ENCODE measurements at regions not wholly inside any gene's neighbourhood (a gene's known extent, or its start where the extent isn't known, plus 50 kb on each side); places are given as distances from the start of the nearest gene placed in this dataset.

DNA sequence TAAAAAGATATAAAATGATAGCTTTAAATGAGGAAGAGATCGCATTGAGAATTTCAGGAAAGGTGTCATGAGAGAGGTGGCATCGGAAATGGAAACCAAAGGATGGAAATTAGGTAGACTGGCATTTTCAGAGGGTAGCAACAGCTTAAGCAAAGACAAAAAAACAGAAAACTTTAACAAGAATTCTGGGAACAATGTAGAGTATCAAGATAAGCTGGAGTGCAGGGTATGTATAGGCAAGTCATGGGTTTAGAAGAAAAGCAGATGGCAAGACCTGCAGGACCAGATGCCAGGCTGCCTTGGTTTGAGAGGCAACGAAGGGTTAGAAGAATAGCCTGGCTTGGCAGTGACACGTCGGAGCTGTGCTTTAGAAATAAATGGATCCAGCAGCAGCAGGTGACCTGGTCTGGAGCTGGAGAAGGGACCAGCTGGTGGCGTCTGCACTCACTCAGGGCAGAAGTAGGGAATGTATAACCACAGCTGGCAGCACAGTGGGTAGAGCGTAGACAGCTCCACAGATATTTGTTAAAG lies 149.4 kb upstream of the TIAM1 start:
- H3K9me3 ChIP-seq = peaks cover 3% of the 10 kb centered on the region; the same call in 1 of the 2 replicates
- H3K36me3 ChIP-seq = no peaks in the 10 kb centered on the region
- H3K27me3 ChIP-seq = no peaks in the 10 kb centered on the region
- no peak for DNase-seq
- no peak overlapping the region for H3K4me3 ChIP-seq

DNA sequence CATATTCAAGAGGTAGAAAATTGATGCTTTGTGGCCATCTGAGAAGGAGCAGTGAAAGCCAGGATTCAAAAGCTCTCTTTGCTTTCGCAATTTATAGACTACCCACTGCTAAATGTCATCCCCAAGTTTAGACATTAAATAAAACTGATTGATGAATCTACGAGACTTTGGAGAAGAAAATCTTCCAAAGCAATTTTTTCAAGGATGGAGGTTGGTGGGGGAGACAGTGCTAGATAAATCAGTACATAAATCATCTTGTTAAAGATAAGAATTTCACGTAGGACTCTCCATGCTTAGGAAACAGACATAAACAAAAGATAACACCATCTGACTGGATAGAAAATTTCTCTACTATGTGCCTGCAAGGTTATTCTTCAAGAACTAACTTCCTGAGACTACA lies 147.6 kb upstream of the TIAM1 start:
- H3K9me3 ChIP-seq = peaks cover 3% of the 10 kb centered on the region; the same call in 1 of the 2 replicates
- no peak overlapping the region for H3K4me3 ChIP-seq
- H3K27me3 ChIP-seq = no peaks in the 10 kb centered on the region
- H3K36me3 ChIP-seq = no peaks in the 10 kb centered on the region
- DNase-seq = no peak

GRCh38 chr21:31490443-31490842 lies 146.4 kb upstream of the TIAM1 start:
- Histone ChIP-seq H3K36me3 (no peaks in the 10 kb centered on the region), H3K9me3 (peaks cover 3% of the 10 kb centered on the region; the same call in 1 of the 2 replicates), H3K4me3 (no peak overlapping the region), H3K27me3 (no peaks in the 10 kb centered on the region)
- peak; percentile 9 for DNase-seq

DNA sequence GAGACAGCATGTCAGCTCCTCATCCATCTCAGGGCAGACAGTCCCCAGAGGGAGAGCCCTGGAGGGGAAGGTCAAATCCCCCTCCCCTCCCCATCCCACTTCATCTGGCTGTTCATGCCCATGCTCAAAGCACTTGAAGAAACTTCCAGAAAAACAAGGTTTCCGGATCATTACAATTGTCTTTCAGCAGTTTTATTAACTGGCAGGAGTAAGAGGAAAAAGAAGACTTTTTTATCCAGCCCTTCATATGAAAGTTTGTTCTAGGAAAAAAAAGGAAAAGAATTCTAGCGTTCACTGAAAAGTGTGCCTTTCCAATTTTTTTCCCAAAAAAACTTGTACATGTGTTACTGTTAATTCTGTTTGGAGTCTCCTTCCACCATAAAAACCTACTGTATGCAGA lies 145.7 kb upstream of the TIAM1 start:
- H3K4me3 ChIP-seq = no peak overlapping the region
- H3K36me3 ChIP-seq = no peaks in the 10 kb centered on the region
- H3K9me3 ChIP-seq = peaks cover 3% of the 10 kb centered on the region
- no peak for DNase-seq
- no peaks in the 10 kb centered on the region for H3K27me3 ChIP-seq

DNA sequence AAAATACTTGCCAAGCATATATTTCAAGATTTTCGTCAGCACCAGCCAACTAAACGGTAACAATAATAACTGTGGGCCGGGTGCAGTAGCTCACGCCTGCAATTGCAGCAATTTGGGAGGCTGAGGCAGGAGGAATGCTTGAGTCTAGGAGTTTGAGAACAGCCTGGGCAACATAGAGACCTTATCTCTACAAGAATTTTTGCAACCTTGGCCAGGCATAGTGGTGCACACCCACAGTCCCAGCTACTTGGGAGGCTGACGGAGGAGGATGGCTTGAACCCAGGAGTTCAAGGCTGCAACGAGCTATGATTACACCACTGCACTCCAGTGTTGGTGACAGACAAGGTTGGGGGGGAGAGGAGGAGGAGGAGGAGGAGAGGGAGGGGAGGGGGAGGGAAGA lies 145.0 kb upstream of the TIAM1 start:
- H3K27me3 ChIP-seq = no peaks in the 10 kb centered on the region
- peaks cover 3% of the 10 kb centered on the region for H3K9me3 ChIP-seq
- no peak for DNase-seq
- H3K36me3 ChIP-seq = no peaks in the 10 kb centered on the region
- H3K4me3 ChIP-seq = no peak overlapping the region

- Histone ChIP-seq H3K4me3 (no peak overlapping the region), H3K27me3 (no peaks in the 10 kb centered on the region), H3K36me3 (no peaks in the 10 kb centered on the region), H3K9me3 (no peaks in the 10 kb centered on the region; the same call in 1 of the 2 replicates)
- no peak for DNase-seq
These were observed 140.2 kb upstream of the TIAM1 start for GRCh38 chr21:31484219-31484618.

DNA sequence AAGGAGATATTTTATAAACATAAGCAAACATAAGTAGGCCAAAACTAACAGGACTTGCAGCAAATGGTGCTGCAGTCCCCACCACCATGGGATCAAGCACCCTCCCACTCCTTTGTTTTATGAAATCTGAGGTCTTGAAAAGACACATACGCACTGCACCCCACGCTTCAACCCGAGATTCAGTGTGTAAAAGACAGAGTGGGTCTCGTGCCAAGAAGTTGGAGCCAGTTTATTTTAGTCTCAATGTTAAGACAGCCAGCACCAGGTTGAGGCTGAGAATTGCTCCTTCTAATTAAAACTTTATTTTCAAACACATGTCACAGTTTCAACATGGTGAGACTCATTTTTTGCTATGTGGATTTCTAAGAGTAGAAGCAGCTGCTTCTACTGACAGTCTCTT lies 139.1 kb upstream of the TIAM1 start:
- Histone ChIP-seq H3K4me3 (no peak overlapping the region), H3K27me3 (no peaks in the 10 kb centered on the region), H3K9me3 (no peaks in the 10 kb centered on the region; the same call in 1 of the 2 replicates), H3K36me3 (no peaks in the 10 kb centered on the region)
- no peak for DNase-seq

GRCh38 chr21:31482460-31482859 lies 138.4 kb upstream of the TIAM1 start:
- H3K9me3 ChIP-seq = no peaks in the 10 kb centered on the region; the same call in 1 of the 2 replicates
- H3K4me3 ChIP-seq = no peak overlapping the region
- H3K36me3 ChIP-seq = no peaks in the 10 kb centered on the region
- H3K27me3 ChIP-seq = no peaks in the 10 kb centered on the region
- no peak for DNase-seq

- H3K4me3 ChIP-seq = no peak overlapping the region
- H3K9me3 ChIP-seq = no peaks in the 10 kb centered on the region; the same call in 1 of the 2 replicates
- H3K36me3 ChIP-seq = no peaks in the 10 kb centered on the region
- no peak for DNase-seq
- H3K27me3 ChIP-seq = no peaks in the 10 kb centered on the region
These were observed 136.2 kb upstream of the TIAM1 start for GRCh38 chr21:31480228-31480627.

DNA sequence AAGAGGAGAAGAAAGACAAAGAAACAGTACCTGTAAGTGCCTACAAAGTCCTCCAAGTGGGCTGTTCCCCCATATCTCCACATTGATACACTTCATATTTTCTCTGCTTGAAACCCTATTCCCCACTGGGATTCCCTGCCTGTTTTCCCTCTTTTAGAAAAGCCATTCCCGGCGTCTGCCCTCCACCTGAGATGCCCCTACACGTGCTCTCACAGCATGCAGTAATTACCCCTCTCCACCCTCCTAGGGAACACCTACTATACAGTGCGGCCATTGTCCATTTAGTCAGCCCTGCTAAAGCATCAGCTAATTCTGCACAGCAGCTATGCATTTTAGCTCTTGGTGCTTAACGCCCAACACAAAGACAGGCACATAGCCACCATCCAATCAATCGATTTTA lies 135.7 kb upstream of the TIAM1 start:
- H3K4me3 ChIP-seq = no peak overlapping the region
- H3K36me3 ChIP-seq = no peaks in the 10 kb centered on the region
- H3K9me3 ChIP-seq = no peaks in the 10 kb centered on the region; the same call in 1 of the 2 replicates
- no peak for DNase-seq
- H3K27me3 ChIP-seq = no peaks in the 10 kb centered on the region

GRCh38 chr21:31479222-31479621 lies 135.2 kb upstream of the TIAM1 start:
- Histone ChIP-seq H3K4me3 (no peak overlapping the region), H3K27me3 (no peaks in the 10 kb centered on the region), H3K9me3 (no peaks in the 10 kb centered on the region; the same call in 1 of the 2 replicates), H3K36me3 (no peaks in the 10 kb centered on the region)
- no peak for DNase-seq

- Histone ChIP-seq H3K27me3 (no peaks in the 10 kb centered on the region), H3K4me3 (no peak overlapping the region), H3K36me3 (no peaks in the 10 kb centered on the region), H3K9me3 (no peaks in the 10 kb centered on the region; the same call in 1 of the 2 replicates)
- no peak for DNase-seq
These were observed 132.4 kb upstream of the TIAM1 start for GRCh38 chr21:31476263-31477022.

GRCh38 chr21:31475223-31475622 lies 131.2 kb upstream of the TIAM1 start:
- H3K4me3 ChIP-seq = no peak overlapping the region
- no peaks in the 10 kb centered on the region for H3K36me3 ChIP-seq
- H3K27me3 ChIP-seq = no peaks in the 10 kb centered on the region
- DNase-seq = no peak
- H3K9me3 ChIP-seq = no peaks in the 10 kb centered on the region

DNA sequence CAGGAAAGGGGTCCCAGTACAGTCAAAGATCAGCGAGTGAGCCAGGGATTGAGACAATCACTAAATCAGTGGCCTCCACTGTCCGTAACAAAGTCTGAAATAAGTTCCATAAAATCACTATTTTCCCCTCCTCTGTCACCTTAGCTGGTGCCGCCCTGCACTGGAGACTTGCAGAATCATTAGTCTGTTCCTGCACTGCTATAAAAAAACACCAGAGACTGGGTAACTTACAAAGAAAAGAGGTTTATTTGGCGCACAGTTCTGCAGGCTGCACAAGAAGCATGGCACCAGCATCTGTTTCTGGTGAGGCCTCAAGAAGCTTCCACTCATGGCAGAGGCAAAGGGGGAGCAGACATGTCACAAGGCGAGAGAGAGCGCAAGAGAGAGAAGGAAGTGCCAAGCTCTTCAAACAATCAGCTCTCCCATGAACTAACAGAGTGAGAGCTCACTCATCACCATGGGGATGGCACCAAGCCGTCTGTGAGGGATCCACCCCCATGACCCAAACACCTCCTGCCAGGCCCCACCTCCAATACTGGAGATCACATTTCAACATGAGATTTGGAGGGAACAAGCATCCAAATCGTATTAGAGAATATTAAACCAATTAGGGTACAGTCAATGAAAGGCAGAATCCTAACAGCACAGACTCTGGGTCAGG lies 129.8 kb upstream of the TIAM1 start:
- Histone ChIP-seq H3K27me3 (no peaks in the 10 kb centered on the region), H3K4me3 (no peak overlapping the region), H3K9me3 (no peaks in the 10 kb centered on the region), H3K36me3 (no peaks in the 10 kb centered on the region)
- DNase-seq = no peak

- no peak overlapping the region for H3K4me3 ChIP-seq
- H3K36me3 ChIP-seq = no peaks in the 10 kb centered on the region
- H3K27me3 ChIP-seq = no peaks in the 10 kb centered on the region
- no peak for DNase-seq
- H3K9me3 ChIP-seq = no peaks in the 10 kb centered on the region
These were observed 127.8 kb upstream of the TIAM1 start for GRCh38 chr21:31471865-31472264.

DNA sequence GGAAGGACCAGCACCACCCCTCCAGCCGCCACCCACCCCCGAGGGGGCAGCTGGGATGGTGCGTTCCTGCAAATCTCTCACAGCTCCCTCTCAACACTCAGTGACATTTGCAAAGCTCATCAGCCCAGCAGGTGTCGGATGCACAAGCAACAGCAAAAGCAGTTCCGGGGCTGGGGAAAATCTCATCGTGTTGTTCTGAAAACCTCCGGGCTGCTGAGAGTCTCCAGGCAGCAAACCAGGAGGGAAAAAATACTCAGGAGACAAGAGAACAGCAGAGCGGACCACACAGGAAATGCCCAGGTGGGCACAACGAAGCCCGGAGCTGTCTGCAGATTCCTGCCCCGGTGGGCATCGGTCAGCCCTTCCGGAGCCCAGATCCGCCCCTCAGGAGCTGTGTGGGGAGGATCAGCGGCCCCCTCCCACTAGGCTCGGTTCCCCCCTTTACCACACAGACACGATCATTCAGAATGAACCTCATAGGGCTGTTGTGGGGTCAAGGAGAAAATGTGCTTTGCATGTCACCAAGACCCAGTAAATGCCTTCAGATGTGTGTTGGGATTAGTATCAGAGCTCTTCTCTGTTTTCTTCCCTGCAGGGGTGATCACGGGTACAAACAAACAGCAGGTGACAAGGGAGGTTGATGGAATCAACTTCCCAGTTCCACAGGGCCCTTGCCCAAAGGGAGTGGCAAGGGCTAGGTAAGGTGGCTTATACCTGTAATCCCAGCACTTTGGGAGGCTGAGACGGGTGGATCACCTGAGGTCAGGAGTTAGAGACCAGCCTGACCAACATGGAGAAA lies 127.0 kb upstream of the TIAM1 start:
- no peaks in the 10 kb centered on the region for H3K27me3 ChIP-seq
- H3K4me3 ChIP-seq = no peak overlapping the region
- no peak for DNase-seq
- no peaks in the 10 kb centered on the region for H3K9me3 ChIP-seq
- H3K36me3 ChIP-seq = no peaks in the 10 kb centered on the region

DNA sequence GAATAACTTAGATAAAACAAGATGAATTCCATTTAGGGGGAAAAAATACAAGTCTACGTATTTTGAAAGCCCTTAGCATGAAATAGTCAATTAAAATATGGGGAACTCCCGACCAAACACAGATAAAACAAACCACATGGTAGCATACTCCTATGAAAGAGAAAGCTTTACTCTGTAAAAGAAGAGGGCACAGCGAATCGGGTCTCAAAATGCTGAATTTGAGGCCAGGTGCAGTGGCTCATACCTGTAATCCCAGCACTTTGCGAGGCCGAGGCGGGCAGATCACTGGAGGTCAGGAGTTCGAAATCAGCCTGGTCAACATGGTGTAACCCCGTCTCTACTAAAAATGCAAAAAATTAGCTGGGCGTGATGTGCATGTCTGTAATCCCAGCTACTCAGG lies 116.9 kb upstream of the TIAM1 start:
- no peak for DNase-seq
- Histone ChIP-seq H3K36me3 (no peaks in the 10 kb centered on the region), H3K27me3 (no peaks in the 10 kb centered on the region; the same call in 1 of the 2 replicates), H3K4me3 (no peak overlapping the region), H3K9me3 (no peaks in the 10 kb centered on the region)
